PC-9 (cell line): ENCODE measurements at regions not wholly inside any gene's neighbourhood (a gene's known extent, or its start where the extent isn't known, plus 50 kb on each side); places are given as distances from the start of the nearest gene placed in this dataset.

ENCODE experiments used
- BruUV-seq: library from RNA; stranded (reverse); fragments of 400-500 nt; replicated peaks from 2 replicates; lab custom pipeline; 2021; lab: Mats Ljungman, UMichigan
- CTCF ChIA-PET: fragments of 300-600 bp; sonication (Branson Sonifier 250); formaldehyde crosslinking; loops from one replicate; lab custom pipeline; 2022; ENCODE audit warnings: antibody characterized with exemption; lab: Charles Lee
- POLR2A ChIA-PET: fragments of 300-600 bp; sonication (Branson Sonifier 250); formaldehyde crosslinking; loops from one replicate; lab custom pipeline; 2022; ENCODE audit warnings: antibody characterized with exemption; ENCODE audit not compliant: unreplicated experiment; lab: Charles Lee
- DNase-seq, 2 experiments: peaks; one replicate each; pipeline versions ENCODE4 v3.0.0 to v3.0.0-alpha.2; 2015 to 2022; ENCODE audit warnings: mixed read lengths in 1 of 2
- H2AFZ ChIP-seq: fragments of 200-600 bp; sonication (generic); 2 replicates; pipeline ENCODE4 v1.8.1; 2017; ENCODE audit warnings: antibody characterized with exemption
- H3F3A ChIP-seq: fragments of 200-600 bp; sonication (generic); 2 replicates; pipeline ENCODE4 v1.8.1; 2017; ENCODE audit warnings: antibody characterized with exemption, mild to moderate bottlenecking, low read depth; ENCODE audit not compliant: insufficient read depth
- H3K27ac ChIP-seq: fragments of 200-600 bp; sonication (generic); 2 replicates; pipeline ENCODE4 v1.6.1; 2016; ENCODE audit warnings: mixed run types
- H3K27me3 ChIP-seq: fragments of 200-600 bp; sonication (generic); 2 replicates; pipeline ENCODE4 v1.6.1; 2016; ENCODE audit warnings: low read depth, mixed run types; ENCODE audit not compliant: insufficient read depth
- H3K36me3 ChIP-seq: fragments of 200-600 bp; sonication (generic); 2 replicates; pipeline ENCODE4 v1.6.1; 2016; ENCODE audit warnings: low read depth, mixed run types
- H3K4me1 ChIP-seq: fragments of 200-600 bp; sonication (generic); replicated peaks from 2 replicates; pipeline ENCODE4 v1.6.1; 2016; ENCODE audit warnings: mixed run types; ENCODE audit not compliant: insufficient read depth
- H3K4me2 ChIP-seq: fragments of 200-600 bp; sonication (generic); 2 replicates; pipeline ENCODE4 v1.6.1; 2017; ENCODE audit warnings: mixed run types
- H3K4me3 ChIP-seq: fragments of 200-600 bp; sonication (generic); 2 replicates; pipeline ENCODE4 v1.6.1; 2016; ENCODE audit warnings: mixed run types
- H3K79me2 ChIP-seq: fragments of 200-600 bp; sonication (generic); 2 replicates; pipeline ENCODE4 v1.6.1; 2017; ENCODE audit warnings: low read depth, mixed run types
- H3K9me2 ChIP-seq: fragments of 200-600 bp; sonication (generic); 2 replicates; pipeline ENCODE4 v1.8.1; 2017; ENCODE audit warnings: mild to moderate bottlenecking; ENCODE audit not compliant: insufficient read depth
- H3K9me3 ChIP-seq: fragments of 200-600 bp; sonication (generic); 2 replicates; pipeline ENCODE4 v1.8.1; 2016; ENCODE audit warnings: low read depth; ENCODE audit not compliant: insufficient read depth
- H4K20me1 ChIP-seq: fragments of 200-600 bp; sonication (generic); 2 replicates; pipeline ENCODE4 v1.8.1; 2017; ENCODE audit not compliant: insufficient read depth
- EZH2 ChIP-seq: fragments of 200-600 bp; sonication (generic); IDR thresholded peaks from 2 replicates; pipeline ENCODE4 v1.8.0; 2017; ENCODE audit warnings: antibody characterized with exemption, low read depth
- intact Hi-C: fragments of 100-400 bp; cut with micrococcal nuclease; formaldehyde crosslinking; loops from one replicate; pipeline ENCODE4 v1.10.0; 2022; ENCODE audit not compliant: unreplicated experiment
- TF ChIP-seq, protein P1 (sequence below): fragments of 200-600 bp; sonication (generic); conservative IDR thresholded peaks from 2 replicates; pipeline ENCODE4 v1.6.1; 2017; ENCODE audit warnings: mixed run types, antibody characterized with exemption, mild to moderate bottlenecking, moderate library complexity

DNA sequence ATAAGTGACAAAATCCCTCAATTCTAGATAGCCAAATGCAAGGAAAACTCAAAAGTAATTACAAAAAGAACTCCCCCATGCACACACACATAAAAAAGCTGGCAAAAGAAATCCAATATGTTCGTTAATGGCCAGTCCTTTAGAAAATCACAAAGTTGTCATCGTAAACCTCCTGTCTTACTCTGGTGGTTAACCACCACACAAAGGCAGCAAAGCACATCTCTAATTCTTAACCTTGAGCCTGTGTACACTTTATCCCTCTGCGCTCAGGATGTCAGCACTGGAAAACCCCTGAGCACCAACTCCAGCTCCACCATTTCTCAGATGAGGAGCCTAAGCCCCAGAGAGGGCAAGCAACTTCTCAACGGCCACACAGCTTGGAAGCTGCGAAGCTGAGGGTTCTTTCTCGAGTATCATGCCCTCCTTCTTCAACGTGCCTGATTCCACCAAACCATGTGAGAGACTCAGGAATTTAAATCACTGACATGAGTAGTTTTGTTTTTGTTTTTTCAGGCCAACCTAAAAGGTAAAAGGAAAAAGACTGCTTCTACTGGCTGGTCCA is 72.5 kb downstream of the C16orf95 start:
- intact Hi-C loops: loop anchor here (5.0 kb wide), 1 partner anchor 42 kb away; no protein-coding TSS in a partner anchor
- no peaks in the 10 kb centered on the region for H3K27me3 ChIP-seq
- no peak overlapping the region for H3K27ac ChIP-seq
- H3K9me2 ChIP-seq: 0 out of 2 replicates have a peak, but pooled peaks cover 4% of the 10 kb centered on the region
- BruUV-seq: no TSS peak
- no peaks in the 10 kb centered on the region for H4K20me1 ChIP-seq
- H3K79me2 ChIP-seq: no peaks in the 10 kb centered on the region
- no peaks in the 10 kb centered on the region for H3K9me3 ChIP-seq
- H3K36me3 ChIP-seq: no peaks in the 10 kb centered on the region
- DNase-seq: no peak
- no peak for TF ChIP-seq EZH2
- TF ChIP-seq, protein P1, sequence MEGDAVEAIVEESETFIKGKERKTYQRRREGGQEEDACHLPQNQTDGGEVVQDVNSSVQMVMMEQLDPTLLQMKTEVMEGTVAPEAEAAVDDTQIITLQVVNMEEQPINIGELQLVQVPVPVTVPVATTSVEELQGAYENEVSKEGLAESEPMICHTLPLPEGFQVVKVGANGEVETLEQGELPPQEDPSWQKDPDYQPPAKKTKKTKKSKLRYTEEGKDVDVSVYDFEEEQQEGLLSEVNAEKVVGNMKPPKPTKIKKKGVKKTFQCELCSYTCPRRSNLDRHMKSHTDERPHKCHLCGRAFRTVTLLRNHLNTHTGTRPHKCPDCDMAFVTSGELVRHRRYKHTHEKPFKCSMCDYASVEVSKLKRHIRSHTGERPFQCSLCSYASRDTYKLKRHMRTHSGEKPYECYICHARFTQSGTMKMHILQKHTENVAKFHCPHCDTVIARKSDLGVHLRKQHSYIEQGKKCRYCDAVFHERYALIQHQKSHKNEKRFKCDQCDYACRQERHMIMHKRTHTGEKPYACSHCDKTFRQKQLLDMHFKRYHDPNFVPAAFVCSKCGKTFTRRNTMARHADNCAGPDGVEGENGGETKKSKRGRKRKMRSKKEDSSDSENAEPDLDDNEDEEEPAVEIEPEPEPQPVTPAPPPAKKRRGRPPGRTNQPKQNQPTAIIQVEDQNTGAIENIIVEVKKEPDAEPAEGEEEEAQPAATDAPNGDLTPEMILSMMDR: no peak
- no peak overlapping the region for H2AFZ ChIP-seq
- peaks cover 24% of the 10 kb centered on the region for H3K4me1 ChIP-seq
- H3K4me3 ChIP-seq: no peak overlapping the region
- no peak overlapping the region for H3K4me2 ChIP-seq
- H3F3A ChIP-seq: peaks cover 22% of the 10 kb centered on the region
- CTCF ChIA-PET: no interaction called here
- POLR2A ChIA-PET: no interaction called here

DNA sequence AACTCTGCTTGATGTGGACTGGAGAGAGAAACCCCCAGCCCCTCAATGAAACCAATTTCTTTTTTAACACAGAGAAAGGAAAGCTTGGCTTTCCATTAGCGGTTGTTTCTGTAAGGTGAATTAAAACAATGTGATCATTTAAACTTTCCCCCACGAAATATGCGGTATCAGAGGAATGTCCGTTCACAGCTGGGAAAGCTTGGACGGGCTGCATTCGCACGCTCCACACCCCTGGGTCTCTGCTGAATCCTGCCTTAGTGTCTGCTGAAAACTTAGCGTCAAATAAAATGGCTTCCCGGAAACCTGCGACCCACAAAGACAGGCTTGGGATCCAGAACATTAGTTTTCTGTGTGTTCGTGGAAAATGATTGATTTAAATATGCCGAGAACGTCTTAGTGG is 71.7 kb downstream of the C16orf95 start:
- no peak overlapping the region for H3K4me2 ChIP-seq
- no peaks in the 10 kb centered on the region for H3K9me3 ChIP-seq
- H3K9me2 ChIP-seq: 0 out of 2 replicates have a peak, but pooled peaks cover 4% of the 10 kb centered on the region
- H3F3A ChIP-seq: peaks cover 14% of the 10 kb centered on the region
- no peak overlapping the region for H2AFZ ChIP-seq
- H4K20me1 ChIP-seq: no peaks in the 10 kb centered on the region
- no peaks in the 10 kb centered on the region for H3K27me3 ChIP-seq
- no peak overlapping the region for H3K4me3 ChIP-seq
- H3K4me1 ChIP-seq: peaks cover 16% of the 10 kb centered on the region
- DNase-seq: no peak
- no peaks in the 10 kb centered on the region for H3K79me2 ChIP-seq
- ChIA-PET POLR2A (no interaction called here), CTCF (no interaction called here)
- H3K27ac ChIP-seq: no peak overlapping the region
- no peak for TF ChIP-seq EZH2
- TF ChIP-seq, protein P1: no peak
- intact Hi-C loops: no loop called here
- H3K36me3 ChIP-seq: no peaks in the 10 kb centered on the region
- no TSS peak for BruUV-seq

DNA sequence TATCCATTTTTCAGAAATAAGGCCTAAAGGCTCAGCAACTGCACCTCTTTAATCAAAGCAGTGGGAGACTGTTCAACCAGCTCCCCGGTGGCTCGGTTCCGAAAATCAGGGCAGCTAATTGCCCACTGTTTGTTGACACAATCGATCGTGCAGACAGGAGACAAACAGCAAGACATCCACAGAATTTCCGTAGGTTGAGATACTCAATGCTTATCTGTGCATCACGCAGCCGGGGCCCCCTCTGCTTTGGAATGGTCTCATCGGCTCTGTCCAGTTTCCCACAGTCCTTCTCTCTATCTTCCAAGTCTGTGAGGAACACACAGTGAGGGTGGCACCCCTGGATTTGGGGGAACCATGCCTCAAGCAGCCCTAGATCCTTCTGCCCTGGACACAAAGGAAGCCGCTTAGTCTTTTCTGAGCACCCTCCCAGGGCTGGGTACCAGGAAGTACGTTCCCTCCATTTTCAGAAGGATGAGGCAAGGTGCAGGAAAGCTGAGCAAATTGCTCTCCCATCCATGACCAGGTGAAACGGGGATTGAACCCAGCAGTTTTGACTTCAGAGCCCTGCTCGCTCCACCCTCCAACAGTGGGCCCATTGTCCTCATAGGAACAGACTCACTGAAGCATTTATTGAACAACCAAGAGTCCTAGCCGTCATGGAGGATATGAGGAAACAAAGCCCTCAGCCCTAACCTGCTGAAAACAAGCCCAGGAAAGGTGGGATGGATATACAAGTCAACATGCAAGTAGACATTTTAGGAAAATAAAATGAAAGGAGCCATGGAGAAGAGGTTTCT is 70.7 kb downstream of the C16orf95 start:
- Histone ChIP-seq H4K20me1 (no peaks in the 10 kb centered on the region), H3K27ac (no peak overlapping the region), H3K79me2 (no peaks in the 10 kb centered on the region), H3K4me1 (peaks cover 8% of the 10 kb centered on the region), H3K4me3 (no peak overlapping the region), H3K4me2 (no peak overlapping the region), H3F3A (peaks cover 7% of the 10 kb centered on the region), H3K9me2 (0 out of 2 replicates have a peak, but pooled peaks cover 2% of the 10 kb centered on the region), H2AFZ (no peak overlapping the region), H3K36me3 (no peaks in the 10 kb centered on the region), H3K9me3 (no peaks in the 10 kb centered on the region), H3K27me3 (no peaks in the 10 kb centered on the region)
- POLR2A ChIA-PET: no interaction called here
- BruUV-seq: no TSS peak
- intact Hi-C loops: no loop called here
- no peak for DNase-seq
- TF ChIP-seq, protein P1: no peak
- no peak for TF ChIP-seq EZH2
- CTCF ChIA-PET: no interaction called here
